NOMO-1 treated with DMSO at 0.1 percent for 48 hours (cell line): ENCODE measurements at regions not wholly inside any gene's neighbourhood (a gene's known extent, or its start where the extent isn't known, plus 50 kb on each side); places are given as distances from the start of the nearest gene placed in this dataset.

Source experiments
- DNase-seq: peaks from one replicate; lab custom pipeline; 2025; ENCODE audit not compliant: unreplicated experiment; lab: John Stamatoyannopoulos, UW

- DNase-seq, result no peak
Observed at GRCh38 chr5:130731839-130732238, 433.2 kb downstream of the HINT1 start.

DNA sequence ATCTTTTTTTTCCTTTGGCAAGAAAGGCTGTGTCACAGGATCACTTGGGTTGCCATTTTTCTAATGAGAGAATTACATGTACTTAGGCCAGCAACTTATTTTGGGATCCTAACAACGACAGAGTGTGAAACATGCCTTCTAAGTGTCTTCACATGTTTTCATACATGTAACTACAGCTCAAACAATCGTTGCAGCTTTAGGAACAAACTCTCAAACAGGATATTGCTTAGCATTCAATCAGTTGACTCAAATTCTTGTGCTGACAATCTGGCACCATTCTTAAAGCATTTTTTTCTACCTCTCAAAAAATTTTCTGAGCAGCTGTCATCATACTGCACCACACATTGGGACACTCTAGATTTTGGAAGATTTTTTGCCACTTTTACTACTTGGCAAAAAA is 435.5 kb downstream of the HINT1 start:
- no peak for DNase-seq

- DNase-seq, result no peak
Observed at GRCh38 chr5:130727830-130728229, 437.2 kb downstream of the HINT1 start.

DNA sequence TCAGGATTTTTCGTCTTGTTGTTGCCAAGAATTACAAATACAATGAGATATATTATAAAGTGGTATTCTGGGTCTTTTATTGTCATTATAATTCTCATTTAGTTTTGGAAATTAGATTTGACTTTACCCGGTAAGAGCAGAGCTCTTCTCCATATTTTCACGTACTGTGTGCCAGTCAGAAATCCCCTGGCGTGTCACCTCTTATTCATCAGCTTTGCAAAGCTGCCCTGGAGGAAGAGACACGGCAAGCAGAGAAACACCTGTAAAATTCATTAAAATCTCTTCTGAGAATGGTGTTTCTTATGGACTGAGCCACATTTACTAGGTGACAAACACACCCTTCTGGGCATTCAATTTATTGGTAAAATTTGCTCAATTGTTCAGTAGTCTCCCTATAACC is 440.4 kb downstream of the HINT1 start:
- no peak for DNase-seq

DNA sequence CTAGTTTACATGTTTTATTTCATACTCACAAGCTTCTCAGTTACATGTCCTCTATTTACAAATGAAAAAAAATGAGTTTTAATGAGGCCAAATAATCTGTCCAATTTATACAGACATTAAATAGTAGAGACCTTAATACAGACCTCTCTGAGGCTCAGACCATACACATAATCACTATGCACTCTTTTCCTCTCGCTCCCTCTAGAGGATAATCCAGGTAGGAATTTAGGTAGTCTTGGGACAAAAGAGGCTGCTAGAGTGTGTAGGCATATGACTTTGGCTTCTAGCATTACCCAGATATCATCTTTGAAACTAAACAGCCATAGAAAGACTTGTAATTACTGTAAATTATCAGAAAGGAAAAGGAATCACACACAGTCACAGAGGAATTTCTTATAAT is 444.7 kb downstream of the HINT1 start:
- DNase-seq, result peak; percentile 33

GRCh38 chr5:130715541-130715940 is 449.5 kb downstream of the HINT1 start:
- DNase-seq, result no peak

DNA sequence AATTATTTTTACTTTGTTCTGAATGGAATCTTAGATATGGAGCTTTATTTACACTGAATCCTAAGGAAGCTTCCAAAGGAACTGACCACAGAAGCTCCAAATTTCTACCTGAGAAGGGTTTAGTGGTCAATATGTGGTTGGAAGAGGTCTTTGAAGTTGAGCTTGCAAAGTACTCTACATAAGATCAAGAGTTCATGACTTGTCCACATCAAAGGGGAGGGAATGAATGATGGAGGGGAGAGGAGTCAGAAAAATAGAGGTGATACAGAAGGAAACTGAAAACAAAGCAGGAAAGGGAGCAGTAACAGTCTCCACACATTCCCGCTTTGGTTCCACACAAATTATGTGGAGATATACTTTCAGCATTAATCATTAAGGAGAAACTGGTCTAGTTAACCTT is 450.9 kb downstream of the HINT1 start:
- no peak for DNase-seq

DNA sequence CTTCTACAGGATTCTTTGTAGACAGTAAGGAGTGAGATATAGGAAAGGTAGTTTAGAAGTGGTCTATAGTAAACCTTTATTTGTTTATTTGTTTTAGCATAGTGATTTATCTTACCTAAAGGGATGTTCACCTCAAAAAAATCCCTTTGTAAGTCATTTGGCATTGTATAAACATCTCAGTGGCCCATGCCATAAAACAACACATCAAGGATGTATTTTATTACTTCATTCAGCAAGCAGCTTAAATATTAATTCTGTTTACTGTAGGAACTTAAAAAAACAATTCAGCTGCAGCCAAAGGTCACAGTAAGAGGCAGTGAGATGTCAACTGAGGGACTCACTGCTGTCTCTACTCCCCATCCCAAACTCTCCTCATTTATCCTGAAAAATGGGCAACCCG is 452.7 kb downstream of the HINT1 start:
- no peak for DNase-seq

DNA sequence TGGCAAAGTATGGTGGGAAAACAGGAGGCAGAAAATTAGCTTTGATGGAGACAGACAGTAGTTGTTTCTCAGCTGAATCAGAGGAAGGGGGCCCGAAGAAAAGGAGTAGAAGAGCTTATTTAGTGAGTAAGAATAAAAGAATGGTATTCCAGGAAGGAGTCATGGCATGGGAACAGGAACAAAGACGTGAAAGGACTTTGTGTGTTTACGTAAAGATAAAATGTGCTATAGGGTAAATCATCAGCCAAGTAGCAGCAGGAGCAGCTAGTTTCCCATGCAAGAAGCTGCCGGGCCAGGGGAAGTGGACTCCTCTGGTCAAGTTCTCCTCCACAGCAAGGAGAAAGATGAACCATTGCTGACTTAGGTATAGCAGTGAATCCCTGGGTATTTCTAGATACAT is 454.5 kb downstream of the HINT1 start:
- no peak for DNase-seq

DNA sequence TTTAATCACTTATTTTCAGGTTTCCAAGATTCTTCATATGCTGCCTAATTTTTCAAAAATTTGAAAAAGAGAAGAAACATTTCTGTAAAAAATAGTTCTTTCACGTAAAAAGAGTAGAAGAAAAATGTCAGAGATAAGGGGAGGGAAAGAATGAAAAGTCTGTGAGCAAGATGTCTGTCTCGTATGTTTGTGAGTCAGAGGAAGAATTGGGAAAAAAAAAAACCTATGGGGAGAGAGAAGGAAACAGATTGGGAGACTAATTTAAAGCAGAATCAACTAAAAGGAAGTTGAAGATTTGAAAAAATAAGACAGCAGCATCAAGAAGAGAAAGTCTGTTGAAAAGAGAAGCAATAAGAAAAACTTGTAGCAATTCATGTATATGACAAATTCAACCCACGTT is 456.3 kb downstream of the HINT1 start:
- no peak for DNase-seq

DNA sequence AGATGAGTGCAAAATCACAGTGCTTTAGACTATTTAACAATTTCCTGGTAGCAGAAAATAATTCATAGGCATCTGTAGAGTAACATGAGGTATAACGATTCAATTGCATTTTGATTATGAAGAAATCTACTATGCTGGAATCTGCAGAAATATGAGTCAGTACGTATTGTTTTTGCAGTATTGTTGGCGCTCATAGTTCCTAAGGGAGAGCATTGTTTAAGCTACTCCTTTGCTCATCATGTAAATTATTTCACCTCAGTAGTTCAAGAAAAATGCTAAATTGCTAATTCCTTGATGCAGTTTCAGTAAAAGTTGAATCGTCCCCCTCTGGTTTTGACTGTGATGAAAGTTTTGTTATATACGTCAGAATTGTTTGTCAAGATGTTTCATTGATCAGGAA is 458.4 kb downstream of the HINT1 start:
- DNase-seq, result no peak

DNA sequence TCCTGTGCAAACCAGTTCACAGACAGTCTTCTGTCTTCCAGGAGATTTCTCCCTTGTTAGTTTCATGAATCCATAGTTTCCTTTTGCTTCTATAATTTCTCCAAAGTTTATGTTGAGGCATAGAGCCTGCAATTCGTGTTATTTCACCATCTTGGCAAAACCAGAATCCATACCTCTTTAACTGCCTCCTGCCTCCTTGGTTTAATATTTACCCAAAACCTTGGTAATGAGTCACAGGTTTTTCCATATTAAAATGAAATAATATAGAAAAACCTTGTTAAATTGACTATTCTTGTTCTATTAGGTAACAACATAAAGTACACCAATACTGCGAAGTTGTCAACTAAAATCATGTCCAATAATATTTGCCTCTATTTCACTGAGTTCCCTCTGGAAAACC is 459.7 kb downstream of the HINT1 start:
- DNase-seq, result no peak

DNA sequence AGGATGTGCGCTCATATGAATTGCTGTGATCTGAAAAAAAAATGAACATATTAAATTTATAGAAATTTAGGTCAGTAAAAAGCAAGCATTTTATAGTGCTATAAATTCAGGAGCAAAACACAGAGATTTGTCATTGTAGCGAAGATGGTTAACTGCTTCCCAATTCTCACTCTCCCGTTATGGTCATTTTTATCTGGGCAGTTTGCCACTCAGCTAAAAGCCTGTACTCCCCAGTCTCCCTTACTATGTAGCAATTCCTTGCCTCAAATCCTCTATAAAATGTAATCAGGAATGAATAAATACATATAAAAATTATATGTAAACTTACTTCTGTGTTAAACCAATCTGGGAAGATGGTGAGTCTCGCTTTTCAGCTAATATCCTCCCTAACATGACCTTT is 471.5 kb downstream of the HINT1 start:
- no peak for DNase-seq

DNA sequence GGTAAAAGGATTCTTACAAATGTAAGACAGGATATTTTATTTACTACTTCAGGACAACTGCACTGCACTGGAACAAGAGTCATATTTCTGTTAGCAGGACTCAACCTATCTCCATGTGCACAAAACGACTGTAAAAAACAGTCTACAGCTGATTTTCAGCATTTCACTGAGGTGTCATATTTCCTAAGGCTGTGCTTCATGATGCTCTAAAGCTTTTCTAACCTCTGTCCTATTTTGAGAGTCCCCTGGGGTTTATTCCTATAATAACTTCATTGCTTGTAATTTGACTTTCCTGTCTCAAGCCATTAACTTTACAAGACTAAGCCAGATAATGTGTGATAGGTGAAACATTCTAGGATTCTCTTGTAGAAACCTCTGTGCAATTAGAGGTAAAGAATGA is 472.3 kb downstream of the HINT1 start:
- DNase-seq, result no peak

DNA sequence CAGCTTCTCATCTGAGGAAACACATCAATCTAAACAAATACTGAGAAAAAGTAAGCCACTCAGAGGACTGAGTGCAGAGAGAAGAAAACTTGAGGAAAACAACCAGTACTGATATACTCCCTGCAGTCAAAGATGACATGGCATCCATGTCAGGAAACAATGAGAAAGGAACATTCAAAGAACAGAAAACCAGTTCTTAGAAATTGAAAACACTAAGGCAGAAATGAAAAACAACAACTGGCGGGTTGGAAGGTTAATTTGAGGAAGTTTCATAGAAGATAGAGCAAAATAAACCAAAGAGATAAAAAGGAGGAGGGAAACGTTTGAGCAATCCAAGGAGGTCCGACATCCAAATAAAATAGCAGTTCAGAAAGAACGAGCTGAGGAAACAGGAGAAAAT is 475.2 kb downstream of the HINT1 start:
- DNase-seq, result no peak

DNA sequence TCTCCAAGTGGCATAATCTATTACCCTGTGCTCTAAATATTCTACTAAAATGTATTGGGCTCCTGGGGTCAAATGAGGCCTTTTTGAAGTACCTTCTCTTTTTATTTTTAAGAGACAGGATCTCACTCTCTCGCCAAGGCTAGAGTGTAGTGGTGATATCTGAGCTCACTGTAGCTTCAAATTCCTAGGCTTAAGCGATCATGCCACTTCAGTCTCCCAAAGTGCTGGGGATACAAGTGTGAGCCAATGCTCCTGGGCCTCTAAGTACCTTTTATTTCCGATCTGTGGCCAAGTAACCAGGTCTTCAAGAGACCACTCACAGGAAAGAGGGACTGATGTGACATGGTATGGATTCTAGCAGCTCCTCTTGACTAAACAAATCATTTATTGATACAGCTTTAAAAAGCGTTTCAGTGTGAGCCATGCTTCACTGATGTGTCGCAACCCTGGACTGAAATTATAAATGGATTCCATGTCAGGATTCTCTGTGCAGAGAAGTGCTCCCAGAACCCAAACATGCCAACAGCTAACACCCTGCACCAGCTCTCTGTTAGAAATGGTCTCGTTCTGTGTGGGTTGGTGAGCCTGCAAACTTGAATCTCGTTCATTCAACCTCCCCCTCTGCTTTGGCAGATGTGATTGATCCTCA is 477.8 kb downstream of the HINT1 start:
- no peak for DNase-seq

- no peak for DNase-seq
Observed at GRCh38 chr5:130678637-130679036, 486.4 kb downstream of the HINT1 start.

- no peak for DNase-seq
Observed at GRCh38 chr5:130666462-130666861, 498.6 kb downstream of the HINT1 start.

DNA sequence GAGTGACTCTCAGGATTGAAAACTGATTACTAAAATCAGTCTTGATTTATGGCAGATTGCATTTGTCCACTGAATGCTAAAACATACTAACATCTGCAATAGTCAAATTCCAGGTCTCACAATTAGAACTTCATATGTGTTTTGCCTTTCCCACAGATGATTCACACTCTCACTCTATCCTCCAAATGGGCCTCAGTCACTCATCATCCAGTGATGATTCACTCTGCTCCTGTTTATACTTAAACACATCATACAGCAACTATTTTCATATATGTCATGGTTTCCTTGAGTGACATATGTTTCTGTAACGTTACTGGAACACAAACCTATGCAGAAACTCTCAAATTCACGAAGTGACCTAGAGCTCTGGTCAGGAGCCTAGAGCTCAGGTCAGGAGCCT is 512.9 kb downstream of the HINT1 start:
- DNase-seq, result no peak

DNA sequence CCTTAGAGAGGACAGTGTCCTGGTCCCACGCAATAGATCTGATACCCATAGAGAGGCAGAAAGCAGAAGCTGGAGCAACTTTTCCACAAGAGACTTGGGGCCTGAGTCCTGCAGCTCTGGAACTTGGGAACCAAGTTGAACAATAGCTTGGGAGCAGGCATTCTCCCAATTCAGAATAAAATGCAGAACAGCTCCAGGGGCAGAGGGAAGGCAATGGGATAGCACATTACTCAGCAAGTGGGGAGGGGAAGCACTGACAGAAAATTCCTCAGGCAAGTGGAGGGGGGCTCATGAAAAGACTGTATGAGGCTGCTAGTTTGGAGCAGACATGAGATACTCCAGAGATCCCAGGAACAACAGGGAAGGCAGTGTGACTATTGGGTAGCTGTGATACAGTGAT is 513.6 kb downstream of the HINT1 start:
- no peak for DNase-seq

DNA sequence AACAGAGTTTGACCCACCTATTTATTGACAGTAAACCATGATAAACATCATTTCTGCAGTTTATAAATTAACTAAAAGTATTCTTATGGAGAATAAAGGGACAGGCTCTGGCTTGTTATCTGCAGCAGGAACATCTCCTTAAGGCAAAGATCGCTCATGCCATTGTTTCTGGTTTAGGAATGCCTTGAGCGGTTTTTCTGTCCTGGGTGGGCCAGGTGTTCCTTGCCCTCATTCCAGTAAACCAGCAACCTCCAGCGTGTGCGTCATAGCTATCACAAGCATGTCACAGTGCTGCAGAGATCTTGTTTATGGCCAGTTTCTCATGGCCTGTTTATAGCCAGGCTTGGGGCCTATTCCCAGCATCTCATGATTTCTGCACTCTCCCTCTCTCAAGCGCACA is 521.7 kb downstream of the HINT1 start:
- no peak for DNase-seq

GRCh38 chr5:130642461-130642860 is 522.6 kb downstream of the HINT1 start:
- DNase-seq, result no peak

DNA sequence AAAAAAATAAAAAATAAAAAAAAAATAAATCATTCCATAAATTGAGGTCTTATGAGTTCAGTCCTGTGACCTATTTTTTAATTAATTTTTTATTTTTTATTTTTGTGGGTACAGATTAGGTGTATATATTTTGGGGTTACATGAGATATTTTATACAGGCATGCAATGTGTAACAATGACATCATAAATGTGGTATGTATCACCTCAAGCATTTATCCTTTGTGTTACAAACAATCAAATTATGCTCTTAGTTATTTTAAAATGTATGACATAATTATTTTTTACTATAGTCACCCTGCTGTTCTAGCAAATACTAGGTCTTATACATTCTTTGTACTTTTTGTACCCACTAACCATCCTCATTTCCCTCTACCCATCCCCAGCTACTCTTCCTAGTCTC is 537.9 kb downstream of the HINT1 start:
- DNase-seq, result no peak

DNA sequence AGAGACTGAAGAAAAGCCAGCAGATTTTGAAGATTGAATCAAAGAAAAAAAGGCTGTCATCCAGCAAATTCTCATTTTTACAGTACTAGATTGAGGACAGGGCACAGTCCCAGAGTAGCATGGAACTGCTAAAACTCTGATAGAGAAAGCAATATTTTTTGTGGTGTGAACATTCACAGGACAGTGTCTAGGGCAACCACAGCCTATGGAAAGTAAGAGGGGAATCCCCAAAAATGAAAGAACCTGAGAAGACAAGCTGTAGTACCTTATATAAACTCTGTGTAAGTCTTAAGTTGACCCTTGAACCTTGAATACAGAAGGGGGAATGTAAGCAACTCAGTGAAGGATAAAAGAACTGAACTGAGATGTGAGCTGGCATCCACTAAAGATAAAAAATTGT is 540.3 kb downstream of the HINT1 start:
- no peak for DNase-seq
